KMS-11 (cell line): ENCODE measurements at regions not wholly inside any gene's neighbourhood (a gene's known extent, or its start where the extent isn't known, plus 50 kb on each side); places are given as distances from the start of the nearest gene placed in this dataset.

ENCODE experiments used
- H2AFZ ChIP-seq: fragments of 200-600 bp; sonication (generic); 2 replicates; pipeline ENCODE4 v1.6.1; 2016; ENCODE audit warnings: antibody characterized with exemption, mixed run types, low read depth
- H3K27ac ChIP-seq: fragments of 200-600 bp; sonication (generic); 2 replicates; pipeline ENCODE4 v1.6.1; 2016; ENCODE audit warnings: mild to moderate bottlenecking, mixed run types
- H3K27me3 ChIP-seq: fragments of 200-600 bp; sonication (generic); 2 replicates; pipeline ENCODE4 v1.6.1; 2017; ENCODE audit warnings: mild to moderate bottlenecking, low read depth, mixed run types, moderate library complexity; ENCODE audit not compliant: insufficient read depth
- H3K36me3 ChIP-seq: fragments of 200-600 bp; sonication (generic); 2 replicates; pipeline ENCODE4 v1.6.1; 2017; ENCODE audit warnings: mild to moderate bottlenecking, mixed run types; ENCODE audit not compliant: insufficient read depth
- H3K4me1 ChIP-seq: fragments of 200-600 bp; sonication (generic); 2 replicates; pipeline ENCODE4 v1.6.1; 2016; ENCODE audit warnings: mild to moderate bottlenecking, low read depth, mixed run types; ENCODE audit not compliant: poor library complexity, severe bottlenecking
- H3K4me2 ChIP-seq: fragments of 200-600 bp; sonication (generic); 2 replicates; pipeline ENCODE4 v1.7.0; 2016; ENCODE audit warnings: mild to moderate bottlenecking, mixed run types
- H3K4me3 ChIP-seq: fragments of 200-600 bp; sonication (generic); IDR thresholded peaks from 2 replicates; pipeline ENCODE4 v1.6.1; 2017; ENCODE audit warnings: low read depth, low read length, mixed read lengths; ENCODE audit not compliant: insufficient read depth
- H3K79me2 ChIP-seq: fragments of 200-600 bp; sonication (generic); 2 replicates; pipeline ENCODE4 v1.6.1; 2016; ENCODE audit warnings: low read depth, mixed run types; ENCODE audit not compliant: insufficient read depth
- H3K9ac ChIP-seq: fragments of 200-600 bp; sonication (generic); 2 replicates; pipeline ENCODE4 v1.6.1; 2016; ENCODE audit warnings: mild to moderate bottlenecking, mixed run types
- H4K20me1 ChIP-seq: fragments of 200-600 bp; sonication (generic); 2 replicates; pipeline ENCODE4 v1.6.1; 2016; ENCODE audit warnings: mild to moderate bottlenecking, mixed run types; ENCODE audit not compliant: insufficient read depth
- TF ChIP-seq, protein P1 (sequence below): fragments of 200-600 bp; sonication (generic); conservative IDR thresholded peaks from 2 replicates; pipeline ENCODE4 v1.6.1; 2017; ENCODE audit warnings: low read depth, mild to moderate bottlenecking, antibody characterized with exemption, low read length, moderate library complexity, mixed read lengths

DNA sequence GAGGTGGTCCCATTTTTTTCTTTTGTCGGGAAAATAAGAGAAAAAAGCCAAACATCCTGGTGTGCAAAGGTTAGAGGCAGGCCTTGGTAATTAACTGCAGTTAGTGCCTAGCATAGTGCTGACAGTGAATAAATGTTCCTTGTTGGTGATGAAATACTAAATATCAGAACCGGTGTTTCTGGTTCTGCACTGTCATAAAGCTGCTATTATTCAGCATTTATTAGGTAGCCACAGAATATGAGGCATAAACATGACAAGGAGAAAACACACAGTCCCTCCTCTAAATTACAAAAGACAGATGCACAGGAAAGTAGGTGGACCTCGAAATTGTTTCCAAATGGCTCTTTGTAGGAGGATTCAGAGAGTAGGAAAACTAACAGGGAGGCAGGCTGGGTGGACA is 122.0 kb upstream of the ADGRL2 start:
- no peaks in the 10 kb centered on the region for H3K79me2 ChIP-seq
- no peak overlapping the region for H3K4me3 ChIP-seq
- no peaks in the 10 kb centered on the region for H4K20me1 ChIP-seq
- H3K27ac ChIP-seq: no peak overlapping the region
- H3K36me3 ChIP-seq: no peaks in the 10 kb centered on the region
- no peaks in the 10 kb centered on the region for H3K27me3 ChIP-seq
- no peaks in the 10 kb centered on the region for H3K4me1 ChIP-seq
- TF ChIP-seq, protein P1, sequence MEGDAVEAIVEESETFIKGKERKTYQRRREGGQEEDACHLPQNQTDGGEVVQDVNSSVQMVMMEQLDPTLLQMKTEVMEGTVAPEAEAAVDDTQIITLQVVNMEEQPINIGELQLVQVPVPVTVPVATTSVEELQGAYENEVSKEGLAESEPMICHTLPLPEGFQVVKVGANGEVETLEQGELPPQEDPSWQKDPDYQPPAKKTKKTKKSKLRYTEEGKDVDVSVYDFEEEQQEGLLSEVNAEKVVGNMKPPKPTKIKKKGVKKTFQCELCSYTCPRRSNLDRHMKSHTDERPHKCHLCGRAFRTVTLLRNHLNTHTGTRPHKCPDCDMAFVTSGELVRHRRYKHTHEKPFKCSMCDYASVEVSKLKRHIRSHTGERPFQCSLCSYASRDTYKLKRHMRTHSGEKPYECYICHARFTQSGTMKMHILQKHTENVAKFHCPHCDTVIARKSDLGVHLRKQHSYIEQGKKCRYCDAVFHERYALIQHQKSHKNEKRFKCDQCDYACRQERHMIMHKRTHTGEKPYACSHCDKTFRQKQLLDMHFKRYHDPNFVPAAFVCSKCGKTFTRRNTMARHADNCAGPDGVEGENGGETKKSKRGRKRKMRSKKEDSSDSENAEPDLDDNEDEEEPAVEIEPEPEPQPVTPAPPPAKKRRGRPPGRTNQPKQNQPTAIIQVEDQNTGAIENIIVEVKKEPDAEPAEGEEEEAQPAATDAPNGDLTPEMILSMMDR: no peak
- H3K4me2 ChIP-seq: no peak overlapping the region
- H2AFZ ChIP-seq: no peak overlapping the region
- H3K9ac ChIP-seq: no peak overlapping the region

DNA sequence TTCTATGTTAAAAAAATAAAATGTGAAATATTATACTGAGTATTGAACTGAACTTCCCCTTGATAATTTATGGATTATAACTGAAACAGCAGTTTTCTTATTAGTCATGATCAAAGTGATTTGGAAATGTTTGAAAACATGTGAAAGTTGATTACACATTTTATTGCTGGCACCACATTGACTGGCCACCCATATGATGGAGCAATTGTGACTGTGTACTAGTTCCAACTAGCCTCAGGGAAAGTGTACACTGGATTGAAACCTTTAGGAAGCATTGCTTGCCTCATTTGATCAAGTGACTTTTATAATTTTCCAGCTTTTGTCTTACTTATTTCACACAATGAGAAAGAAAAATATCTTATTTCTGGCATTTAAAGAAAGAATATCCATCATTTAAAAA is 128.0 kb upstream of the ADGRL2 start:
- no peak overlapping the region for H3K9ac ChIP-seq
- H3K27me3 ChIP-seq: no peaks in the 10 kb centered on the region
- H3K27ac ChIP-seq: no peak overlapping the region
- H2AFZ ChIP-seq: no peak overlapping the region
- no peaks in the 10 kb centered on the region for H3K36me3 ChIP-seq
- TF ChIP-seq, protein P1: no peak
- H3K4me1 ChIP-seq: no peaks in the 10 kb centered on the region
- no peaks in the 10 kb centered on the region for H3K79me2 ChIP-seq
- no peak overlapping the region for H3K4me3 ChIP-seq
- H3K4me2 ChIP-seq: no peak overlapping the region
- no peaks in the 10 kb centered on the region for H4K20me1 ChIP-seq

DNA sequence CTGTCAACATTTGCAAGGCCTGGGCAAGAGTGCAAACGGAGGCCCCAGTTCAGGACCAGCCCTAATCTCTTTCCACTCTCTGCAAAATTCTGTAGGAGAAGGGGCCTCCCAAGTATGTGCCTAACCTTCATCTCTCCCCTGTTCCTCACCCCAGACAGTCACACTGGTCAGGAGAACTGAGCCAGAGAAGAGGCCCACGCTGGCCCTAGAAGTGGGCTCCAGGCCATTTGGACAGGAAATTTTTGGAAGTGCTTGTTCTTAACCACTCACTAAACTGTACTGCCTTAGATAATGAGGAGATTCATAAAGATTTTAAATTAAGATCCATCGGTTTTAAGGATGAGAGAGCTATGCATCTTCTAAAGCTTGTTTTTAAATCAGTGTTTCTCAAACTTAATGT is 129.7 kb upstream of the ADGRL2 start:
- Histone ChIP-seq H4K20me1 (no peaks in the 10 kb centered on the region), H2AFZ (no peak overlapping the region), H3K4me1 (no peaks in the 10 kb centered on the region), H3K27me3 (no peaks in the 10 kb centered on the region), H3K79me2 (no peaks in the 10 kb centered on the region), H3K27ac (no peak overlapping the region), H3K4me3 (no peak overlapping the region), H3K36me3 (no peaks in the 10 kb centered on the region), H3K9ac (no peak overlapping the region), H3K4me2 (no peak overlapping the region)
- TF ChIP-seq, protein P1: no peak

DNA sequence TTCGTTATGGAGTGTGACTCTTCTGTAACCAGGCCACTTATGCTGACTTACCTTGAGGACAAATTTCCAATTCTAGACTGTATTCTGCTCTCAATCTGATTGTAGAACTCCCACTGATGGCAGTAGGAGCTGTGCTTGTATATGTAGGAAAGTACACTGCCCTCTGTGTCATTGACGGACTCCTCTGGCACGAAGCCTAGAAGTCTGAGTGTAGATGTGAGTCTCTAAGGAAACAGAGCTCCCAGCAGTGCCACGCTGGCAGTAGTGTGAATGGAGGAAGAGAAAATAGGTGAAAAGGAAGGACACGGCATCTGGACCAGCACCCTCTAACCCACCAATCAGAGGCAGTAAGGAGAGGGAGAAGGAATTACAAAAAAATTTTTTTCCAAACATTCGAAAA is 130.4 kb upstream of the ADGRL2 start:
- Histone ChIP-seq H2AFZ (no peak overlapping the region), H3K4me2 (no peak overlapping the region), H3K9ac (no peak overlapping the region), H3K4me1 (no peaks in the 10 kb centered on the region), H3K27me3 (no peaks in the 10 kb centered on the region), H3K4me3 (no peak overlapping the region), H4K20me1 (no peaks in the 10 kb centered on the region), H3K79me2 (no peaks in the 10 kb centered on the region), H3K36me3 (no peaks in the 10 kb centered on the region), H3K27ac (no peak overlapping the region)
- TF ChIP-seq, protein P1: no peak

DNA sequence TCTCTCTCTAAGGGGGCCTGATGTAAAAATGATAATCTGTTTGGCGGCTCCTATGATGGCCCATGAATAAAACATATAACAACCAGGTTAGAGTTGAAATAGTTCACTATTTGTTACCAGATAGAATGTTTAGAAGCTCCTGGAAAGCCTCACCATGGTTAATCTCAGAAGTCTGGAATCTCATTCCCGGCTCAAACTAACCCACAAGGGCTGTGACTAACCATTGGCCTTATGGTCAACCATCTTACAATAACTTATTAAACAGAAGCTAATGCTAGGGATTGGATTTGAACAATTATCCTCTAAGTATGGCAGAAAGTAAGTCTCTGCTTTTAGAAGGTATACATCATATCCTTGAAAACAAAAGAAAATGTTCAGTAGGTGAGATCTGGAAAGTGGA is 134.1 kb upstream of the ADGRL2 start:
- no peaks in the 10 kb centered on the region for H3K36me3 ChIP-seq
- no peak overlapping the region for H3K9ac ChIP-seq
- no peak overlapping the region for H3K27ac ChIP-seq
- TF ChIP-seq, protein P1: no peak
- H3K4me2 ChIP-seq: no peak overlapping the region
- H3K79me2 ChIP-seq: no peaks in the 10 kb centered on the region
- H2AFZ ChIP-seq: no peak overlapping the region
- H3K4me1 ChIP-seq: no peaks in the 10 kb centered on the region
- H3K27me3 ChIP-seq: no peaks in the 10 kb centered on the region
- no peak overlapping the region for H3K4me3 ChIP-seq
- no peaks in the 10 kb centered on the region for H4K20me1 ChIP-seq
